EL (cell line): ENCODE measurements at regions not wholly inside any gene's neighbourhood (a gene's known extent, or its start where the extent isn't known, plus 50 kb on each side); places are given as distances from the start of the nearest gene placed in this dataset.
"Not testable (repeated sequence)": the region's sequence is repeated elsewhere in the genome, so short reads cannot be mapped to it uniquely, and the experiment has no call there.

Source experiments
- DNase-seq: peaks from one replicate; pipeline ENCODE4 v3.0.0-alpha.2; 2016

GRCh38 chr18:76633588-76634269 lies 138.7 kb upstream of the ZNF516 start:
- no peak for DNase-seq

DNA sequence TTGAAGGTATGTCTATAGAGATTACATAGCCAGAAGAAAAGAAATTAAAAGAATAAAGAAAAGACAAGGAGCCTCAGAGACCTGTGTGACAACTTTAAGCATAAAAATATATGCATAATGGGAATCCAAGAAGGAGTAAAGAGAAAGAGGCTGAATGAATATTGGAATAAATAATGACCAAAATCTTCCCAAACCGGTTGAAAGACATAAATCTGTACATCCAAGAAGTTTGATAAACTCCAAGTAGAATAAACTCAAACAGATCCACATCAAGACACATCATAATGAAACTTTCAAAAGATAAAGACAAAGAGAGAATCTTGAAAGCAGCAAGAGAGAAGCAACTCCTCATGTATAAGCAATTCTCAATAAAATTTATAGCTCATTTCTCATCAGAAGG lies 132.4 kb upstream of the ZNF516 start:
- DNase-seq, result no peak

DNA sequence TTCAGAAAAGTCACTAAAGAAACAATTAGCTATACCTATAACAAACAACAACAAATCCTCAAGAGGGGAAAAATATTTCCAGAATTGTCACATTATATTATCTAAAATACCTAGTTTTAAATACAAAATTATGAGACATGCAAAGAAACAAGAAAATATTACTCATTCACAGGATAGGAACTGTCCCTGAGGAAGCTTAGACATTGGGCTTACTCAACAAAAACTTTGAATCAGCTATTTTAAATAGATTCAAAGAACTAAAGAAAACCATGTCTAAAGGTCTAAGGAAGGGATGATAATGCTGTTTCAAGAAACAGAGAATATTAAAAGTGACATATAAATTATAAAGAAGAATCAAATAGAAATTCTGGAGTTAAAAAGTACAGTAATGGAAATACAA lies 131.9 kb upstream of the ZNF516 start:
- DNase-seq, result no peak

DNA sequence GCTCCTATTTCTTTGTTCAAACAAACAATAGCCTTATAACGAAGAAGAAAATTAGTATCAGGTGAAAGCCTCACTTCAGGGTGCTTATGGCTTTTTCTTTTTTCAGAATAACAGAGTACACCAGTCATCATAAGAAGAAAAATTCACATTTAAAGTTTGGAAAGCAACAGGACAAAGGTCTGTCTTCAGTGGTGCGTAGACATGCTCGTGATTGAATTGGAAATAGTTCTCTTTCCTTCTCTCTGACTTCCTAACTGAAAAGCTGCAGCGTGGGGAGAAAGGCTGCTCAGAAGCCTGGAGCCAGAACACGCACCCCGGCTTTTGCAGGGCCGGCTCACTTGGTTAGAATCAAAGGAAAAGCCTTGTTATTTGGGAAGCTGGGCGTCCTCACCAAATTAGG lies 127.6 kb upstream of the ZNF516 start:
- no peak for DNase-seq

GRCh38 chr18:76621782-76622495 lies 126.9 kb upstream of the ZNF516 start:
- DNase-seq, result peak; percentile 23

GRCh38 chr18:76621226-76621625 lies 126.2 kb upstream of the ZNF516 start:
- no peak for DNase-seq

DNA sequence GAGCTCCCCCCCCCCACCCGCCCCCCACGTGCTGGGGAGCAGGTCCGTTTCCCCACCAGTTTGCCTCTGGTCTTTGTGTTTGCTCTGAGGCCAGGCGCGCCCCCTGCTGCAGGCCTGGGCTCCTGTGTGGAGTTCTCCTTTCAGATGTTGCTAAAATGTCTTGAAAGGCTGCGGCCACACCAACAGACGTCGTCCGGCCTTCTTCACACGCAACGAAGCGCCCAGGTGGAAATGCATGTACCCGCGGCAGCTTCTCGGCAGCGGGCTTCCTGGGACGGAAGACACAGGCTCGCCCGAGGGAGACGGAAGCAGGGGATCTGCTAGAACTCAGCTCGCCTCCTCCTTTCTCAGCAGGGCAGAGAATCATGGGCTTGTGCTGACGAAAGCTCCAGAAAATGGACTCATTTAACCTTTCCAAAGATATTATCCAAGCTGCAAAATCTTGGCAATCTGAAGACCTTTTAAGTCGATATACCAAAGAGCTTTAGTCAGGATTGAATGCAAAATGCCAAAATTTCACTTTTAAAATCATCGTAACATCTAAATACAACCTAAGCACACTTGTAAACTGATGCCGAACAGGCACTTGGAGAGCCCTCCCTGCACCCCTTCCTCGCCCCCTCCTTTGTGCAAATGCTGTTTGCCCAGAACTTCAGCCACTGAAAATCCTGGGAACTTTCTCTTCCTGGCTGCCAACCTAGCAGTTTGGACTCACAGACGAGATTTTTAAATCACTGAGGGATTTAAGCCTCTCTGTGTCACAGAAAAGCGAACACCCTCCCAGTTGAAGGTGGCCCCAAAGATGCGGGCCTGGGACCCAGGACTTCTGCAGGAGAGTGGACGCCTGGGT lies 125.5 kb upstream of the ZNF516 start:
- DNase-seq, result peak; percentile 76

DNA sequence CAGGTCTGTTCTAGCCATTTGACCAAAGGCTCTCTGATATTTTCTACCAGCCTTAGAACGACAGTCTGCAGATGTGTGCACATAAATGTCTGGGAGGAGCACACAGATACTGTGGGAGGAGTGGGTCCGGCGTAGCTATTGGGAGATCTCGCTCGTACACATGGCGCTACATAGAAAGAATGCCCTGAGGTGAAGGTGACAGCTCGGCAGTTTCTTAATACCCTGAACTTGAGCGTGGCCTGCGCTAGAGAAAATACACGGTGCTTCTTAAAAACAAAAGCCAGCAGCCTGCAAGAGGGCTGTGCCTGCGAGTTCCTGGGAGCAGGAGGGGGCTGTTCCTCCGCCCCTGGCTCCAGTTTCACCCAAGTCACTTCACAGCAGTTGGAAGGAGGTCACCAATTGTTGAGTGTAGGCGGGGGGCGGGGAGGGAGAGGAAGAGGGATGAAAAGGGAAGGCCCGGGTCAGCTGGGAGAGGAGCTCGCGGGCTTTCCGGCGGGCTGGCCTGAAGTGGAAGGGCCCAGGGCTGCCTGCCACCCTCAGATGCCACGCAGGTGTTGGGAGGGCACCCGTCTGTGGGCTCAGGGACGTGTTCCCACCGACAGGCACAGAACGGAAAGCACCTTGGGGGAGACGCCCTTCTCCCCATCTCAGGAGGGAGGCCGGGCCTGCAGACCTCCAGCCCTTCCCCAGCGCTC lies 124.7 kb upstream of the ZNF516 start:
- peak; percentile 52 for DNase-seq

GRCh38 chr18:76619261-76619620 lies 124.2 kb upstream of the ZNF516 start:
- no peak for DNase-seq

DNA sequence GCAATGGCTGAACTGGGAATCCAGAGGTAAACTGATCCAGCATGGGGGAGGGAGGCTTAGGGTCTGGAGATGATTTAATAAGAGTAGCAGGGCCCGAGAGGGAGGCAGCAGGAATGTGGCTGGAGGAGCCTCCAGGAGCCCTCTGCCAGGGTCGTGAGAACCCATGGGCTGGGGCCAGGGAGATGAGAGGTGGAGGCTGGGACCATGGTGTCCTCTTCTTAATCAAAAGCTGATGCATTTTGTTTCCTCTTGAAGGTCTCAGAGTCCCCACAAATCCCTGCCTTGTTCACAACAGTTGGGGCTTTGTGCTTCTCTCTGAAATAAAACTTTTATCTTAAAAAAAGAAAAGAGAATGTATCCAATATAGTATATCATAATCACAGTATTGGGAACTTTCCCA lies 123.7 kb upstream of the ZNF516 start:
- DNase-seq, result no peak

- no peak for DNase-seq
These were observed 121.3 kb upstream of the ZNF516 start for GRCh38 chr18:76616373-76616772.

DNA sequence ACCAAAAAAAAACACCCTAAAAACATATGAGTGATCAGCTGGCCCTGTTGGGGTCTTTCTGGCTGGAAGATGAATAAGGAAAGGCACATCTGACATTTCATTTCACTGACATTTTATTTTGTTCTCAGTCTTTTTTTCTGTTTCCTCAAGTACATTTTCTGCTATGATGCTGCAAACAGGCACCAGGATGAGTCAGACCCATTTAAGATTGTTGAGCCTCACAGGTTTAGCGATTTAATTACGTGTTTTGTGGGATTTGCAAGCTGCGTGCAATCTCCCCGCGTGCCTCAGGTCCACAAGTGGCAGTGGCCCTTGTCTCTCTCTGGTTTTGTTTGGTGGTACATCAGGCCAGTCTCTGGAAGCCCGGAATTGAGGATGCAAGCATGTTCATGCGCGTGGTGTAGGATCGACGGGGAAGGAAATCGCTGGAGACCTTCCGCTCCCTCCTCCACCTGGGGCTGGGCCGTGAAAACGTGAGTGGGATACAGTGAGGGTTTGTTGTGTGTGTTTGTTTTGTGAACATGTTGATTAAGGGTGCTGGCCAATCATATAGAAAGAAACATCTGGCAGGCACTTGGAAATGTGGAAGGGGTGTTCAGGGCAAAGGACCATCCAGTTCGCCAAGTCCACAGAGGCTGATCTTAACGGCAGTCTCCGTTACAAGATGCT lies 120.2 kb upstream of the ZNF516 start:
- DNase-seq, result no peak

- DNase-seq, result no peak
These were observed 118.7 kb upstream of the ZNF516 start for GRCh38 chr18:76613755-76614120.

- DNase-seq, result no peak
These were observed 118.2 kb upstream of the ZNF516 start for GRCh38 chr18:76613053-76613754.

DNA sequence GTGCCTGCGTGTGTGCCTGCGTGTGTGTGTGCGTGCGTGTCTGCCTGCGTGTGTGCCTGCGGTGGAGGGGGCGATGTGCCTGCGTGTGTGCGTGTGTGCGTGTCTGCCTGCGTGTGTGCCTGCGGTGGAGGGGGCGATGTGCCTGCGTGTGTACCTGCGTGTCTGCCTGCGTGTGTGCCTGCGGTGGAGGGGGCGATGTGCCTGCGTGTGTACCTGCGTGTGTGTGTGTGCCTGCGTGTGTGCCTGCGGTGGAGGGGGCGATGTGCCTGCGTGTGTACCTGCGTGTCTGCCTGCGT lies 116.7 kb upstream of the ZNF516 start:
- DNase-seq, result not testable (repeated sequence)

GRCh38 chr18:76610933-76611749 lies 116.1 kb upstream of the ZNF516 start:
- DNase-seq, result peak; percentile 24

DNA sequence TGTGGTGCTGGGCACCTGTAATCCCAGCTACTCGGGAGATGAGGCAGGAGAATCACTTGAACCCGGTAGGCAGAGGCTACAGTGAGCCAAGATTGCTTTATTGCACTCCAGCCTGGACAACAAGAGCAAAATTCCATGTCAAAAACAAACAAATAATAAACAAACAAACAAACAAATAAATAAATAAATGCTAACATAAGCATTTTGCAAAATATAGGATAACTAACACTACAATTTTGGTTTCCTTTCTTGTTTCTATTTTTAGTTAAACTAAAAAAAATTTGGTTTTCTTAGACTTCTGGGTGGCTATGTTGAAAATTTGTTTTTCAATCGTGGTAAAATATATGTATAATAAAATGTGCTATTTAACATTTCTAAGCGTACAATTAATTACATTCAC lies 115.0 kb upstream of the ZNF516 start:
- no peak for DNase-seq

GRCh38 chr18:76605341-76605929 lies 110.4 kb upstream of the ZNF516 start:
- DNase-seq, result no peak

DNA sequence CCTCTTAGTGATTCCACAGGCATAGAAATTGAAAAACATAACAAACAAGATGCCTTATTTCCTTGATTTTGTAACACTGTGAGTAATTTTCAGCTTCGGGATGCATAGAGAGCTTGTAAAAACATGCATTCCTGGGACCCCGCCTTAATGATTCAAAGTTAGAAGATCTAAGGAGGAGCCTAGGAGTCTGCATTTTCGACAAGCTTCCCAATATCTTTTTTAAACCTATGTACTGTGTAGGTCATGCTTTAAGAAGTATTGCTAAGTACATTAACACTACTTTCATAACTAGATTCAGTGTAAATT lies 109.8 kb upstream of the ZNF516 start:
- no peak for DNase-seq

DNA sequence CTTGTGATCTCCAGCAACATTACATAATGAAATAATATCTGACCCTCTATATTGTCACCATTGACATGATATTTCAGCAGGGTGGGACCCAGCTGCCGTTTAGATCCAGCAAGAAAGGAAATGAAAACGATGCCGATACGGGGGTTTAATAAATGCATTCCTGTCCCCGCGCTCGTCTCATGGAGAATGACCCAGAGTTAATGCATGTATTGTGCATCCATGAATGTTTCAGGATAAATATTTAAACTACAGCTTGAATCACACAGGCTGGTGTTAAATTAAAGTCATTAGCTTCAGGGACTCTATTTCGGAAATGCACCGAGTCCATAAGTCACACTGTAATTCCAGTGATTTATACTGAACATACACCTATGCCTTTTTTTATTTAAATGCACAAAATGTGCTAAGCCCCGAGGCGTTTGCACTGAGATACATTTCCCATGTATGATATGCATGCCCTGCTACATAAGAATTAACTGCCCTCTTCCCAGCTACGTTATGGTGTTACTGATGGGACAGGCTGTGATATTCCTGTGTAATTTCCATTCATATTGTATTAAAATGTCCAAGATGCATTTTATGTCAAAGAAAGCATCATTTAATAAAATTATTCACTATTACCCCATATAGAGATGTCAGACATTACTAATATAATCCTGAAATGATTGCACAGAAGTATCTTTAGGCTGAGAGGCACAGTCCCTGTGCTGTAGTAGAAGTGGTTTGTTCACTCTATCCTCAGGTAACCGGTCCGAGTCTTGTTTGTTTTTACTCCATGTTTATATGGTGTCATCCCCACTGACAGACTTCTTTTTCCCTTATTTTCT lies 109.3 kb upstream of the ZNF516 start:
- no peak for DNase-seq
